ENCODE measurements at regions not wholly inside any gene's neighbourhood (a gene's known extent, or its start where the extent isn't known, plus 50 kb on each side); places are given as distances from the start of the nearest gene placed in this dataset.

DNA sequence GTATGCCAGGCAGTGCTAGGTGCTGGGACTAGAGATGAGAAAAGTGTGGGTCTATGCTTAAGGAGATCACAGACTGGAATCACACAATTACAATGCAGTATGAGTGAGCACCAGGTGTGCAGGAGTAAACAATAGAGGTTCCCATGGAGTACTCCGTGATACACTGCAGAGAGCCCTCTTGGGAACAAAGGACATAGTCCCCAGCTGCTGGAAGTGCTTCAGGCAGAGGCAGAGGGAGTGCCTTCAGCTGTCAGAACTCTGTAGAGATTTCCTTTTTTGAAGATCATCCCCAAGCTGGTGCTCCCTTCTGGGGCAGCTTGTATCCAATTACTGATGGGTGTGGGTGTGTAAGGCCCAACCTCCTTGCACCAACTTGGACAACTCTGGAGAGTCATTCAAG lies 143.5 kb upstream of the PLET1 start:
- no peak for DNase-seq

GRCh38 chr11:112408517-112408916 lies 147.9 kb upstream of the PLET1 start:
- no peak for DNase-seq

DNA sequence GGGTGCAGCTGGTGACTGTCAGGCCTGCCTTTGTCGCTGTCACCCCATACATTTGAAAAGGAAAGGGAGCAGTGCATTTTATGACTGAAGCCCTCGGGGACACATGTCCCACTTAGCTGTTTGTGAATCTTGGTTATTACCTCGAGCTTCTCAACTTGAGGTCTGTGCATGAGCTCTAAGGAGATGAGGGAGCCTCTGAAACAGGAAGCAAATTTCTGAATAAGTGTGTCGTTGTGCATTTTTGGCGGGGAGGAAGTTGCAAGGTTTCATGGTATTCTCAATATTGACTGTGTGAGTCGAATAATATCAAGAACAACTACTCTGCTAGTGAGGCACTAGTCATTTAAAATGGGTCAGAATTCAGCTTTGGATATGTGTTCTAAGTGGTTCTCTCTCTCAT lies 149.7 kb upstream of the PLET1 start:
- no peak for DNase-seq

DNA sequence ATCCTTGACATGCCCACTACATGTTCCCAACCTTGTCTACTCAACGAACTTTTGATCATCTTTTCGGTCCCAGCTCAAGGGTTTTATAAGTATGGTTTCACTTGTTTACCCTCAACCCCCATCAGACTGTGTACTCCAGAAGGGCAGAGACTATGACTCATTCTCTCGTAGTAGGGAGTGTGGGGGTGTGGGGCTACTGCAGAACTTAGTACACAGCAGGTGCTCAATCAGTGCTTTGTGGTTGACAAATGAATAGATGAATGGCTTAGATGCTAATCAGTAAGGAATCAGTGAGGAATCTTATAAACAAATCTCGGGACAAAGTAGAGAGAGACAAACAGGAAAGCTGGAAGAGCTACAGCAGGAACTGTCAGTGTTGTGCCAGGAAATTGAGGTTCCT lies 151.7 kb upstream of the PLET1 start:
- DNase-seq: no peak

DNA sequence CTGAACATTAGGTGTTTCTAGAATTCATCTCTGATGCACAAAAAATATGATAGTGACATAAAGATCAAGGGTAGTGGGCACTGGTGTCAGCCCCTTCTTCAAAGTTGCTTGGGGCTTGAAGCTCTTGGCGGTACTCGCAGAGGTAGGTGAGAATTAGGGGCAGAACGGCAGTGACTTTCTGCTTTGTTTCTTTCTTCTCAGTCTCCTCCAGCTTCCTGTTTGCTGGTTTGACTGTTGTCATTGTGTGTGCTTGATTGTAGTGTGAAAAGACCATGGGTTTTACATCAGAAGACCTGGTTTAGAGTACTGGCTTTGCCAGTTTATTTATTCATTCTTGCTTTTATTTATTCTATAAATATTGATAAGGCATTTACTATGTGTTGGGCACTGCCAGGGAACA lies 156.7 kb upstream of the PLET1 start:
- no peak for DNase-seq

DNA sequence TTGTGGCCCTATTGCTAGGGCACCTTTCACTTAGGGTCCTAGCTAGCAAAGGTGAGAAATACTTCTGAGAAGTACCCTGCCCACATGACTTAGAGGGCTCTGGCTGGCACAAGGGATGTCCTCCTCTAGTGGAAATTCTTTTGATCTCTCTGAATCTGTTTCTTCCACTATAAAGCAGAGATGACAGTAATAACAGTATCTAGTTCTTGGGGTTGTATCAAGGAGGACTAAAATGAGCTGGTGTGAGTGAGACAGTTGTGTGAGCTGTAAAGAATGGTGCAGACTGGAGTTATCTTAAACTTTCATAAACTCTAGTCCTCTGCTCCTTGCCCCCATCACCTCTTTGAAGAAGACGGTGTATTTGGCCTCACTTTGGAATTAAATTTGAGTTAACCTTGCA lies 157.8 kb upstream of the PLET1 start:
- no peak for DNase-seq

GRCh38 chr11:112421879-112422278 lies 161.2 kb upstream of the PLET1 start:
- DNase-seq: no peak

DNA sequence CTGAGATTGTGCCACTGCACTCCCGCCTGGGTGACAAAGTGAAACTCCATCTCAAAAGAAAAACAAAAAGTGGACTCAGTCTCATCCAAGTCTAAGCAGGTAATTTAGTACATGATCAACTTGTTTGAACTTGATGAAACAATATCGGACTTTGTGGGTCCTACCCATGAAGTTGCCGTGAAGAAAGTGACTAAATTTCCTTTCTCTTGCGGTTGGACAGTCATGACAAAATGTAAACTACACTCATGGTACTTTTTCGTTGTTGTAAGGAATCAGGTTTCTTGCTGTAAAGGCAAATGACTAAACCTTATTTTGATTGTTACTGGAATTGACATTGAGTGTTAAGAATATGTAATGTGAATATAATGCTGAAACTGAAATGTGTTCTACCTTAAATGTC lies 164.5 kb upstream of the PLET1 start:
- DNase-seq: no peak

DNA sequence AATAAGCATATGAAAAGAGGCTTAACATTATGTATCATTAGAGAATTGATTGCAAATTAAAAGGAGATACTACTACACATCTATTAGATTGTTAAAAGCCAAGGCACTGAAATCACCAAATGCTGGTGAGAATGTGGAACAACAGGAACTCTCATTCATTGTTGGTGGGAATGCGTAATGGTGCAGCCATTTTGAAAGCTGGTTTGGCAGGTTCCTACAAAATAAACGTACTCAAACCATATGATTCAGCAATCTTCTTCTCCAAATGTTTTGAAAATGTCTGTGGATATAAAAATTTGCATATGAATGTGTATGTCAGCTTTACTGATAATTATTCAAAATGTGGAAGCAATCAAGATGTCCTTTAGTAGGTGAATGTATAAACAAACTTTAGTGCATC lies 176.4 kb upstream of the PLET1 start:
- no peak for DNase-seq

- DNase-seq: no peak
Observed at GRCh38 chr11:112439614-112440013, 179.0 kb upstream of the PLET1 start.

DNA sequence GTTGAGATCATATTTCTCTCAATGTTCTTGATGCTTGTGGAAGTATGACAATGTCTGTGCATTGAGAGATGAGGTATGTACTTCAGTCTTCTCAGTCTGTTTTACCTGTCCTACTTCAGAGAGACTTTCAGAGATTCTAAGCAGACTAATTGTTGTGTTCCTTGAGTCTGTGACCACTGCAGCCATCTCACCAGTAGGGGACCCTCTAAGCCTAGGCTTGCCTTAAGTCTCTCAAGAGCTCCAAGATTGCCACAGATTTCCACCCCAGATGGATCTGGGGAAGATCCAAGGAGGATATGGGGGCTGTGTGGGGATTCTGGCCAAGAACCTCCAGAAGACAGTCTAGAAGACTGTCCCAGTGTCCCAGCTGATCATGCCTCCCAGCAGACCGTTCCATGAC lies 179.9 kb upstream of the PLET1 start:
- DNase-seq: no peak

DNA sequence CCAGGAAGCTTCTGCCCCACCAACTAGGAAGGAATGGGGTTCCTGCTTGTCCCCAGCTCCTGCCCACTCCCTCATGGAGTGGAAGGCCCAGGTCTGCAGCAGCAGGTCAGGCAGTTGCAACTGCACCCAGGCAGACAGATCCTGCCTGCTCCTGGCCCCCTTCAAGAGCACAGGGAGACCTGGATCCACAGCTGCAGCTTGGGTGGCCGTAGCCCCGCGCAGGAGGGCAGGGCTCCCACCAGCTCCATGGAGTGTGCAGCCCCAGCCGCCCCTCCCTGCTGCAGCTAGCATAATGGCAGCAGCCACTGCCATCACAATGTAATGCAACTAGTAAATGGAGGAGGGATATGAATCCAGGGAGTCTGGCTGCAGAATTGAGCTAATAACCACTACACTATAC lies 187.5 kb upstream of the PLET1 start:
- DNase-seq: no peak

DNA sequence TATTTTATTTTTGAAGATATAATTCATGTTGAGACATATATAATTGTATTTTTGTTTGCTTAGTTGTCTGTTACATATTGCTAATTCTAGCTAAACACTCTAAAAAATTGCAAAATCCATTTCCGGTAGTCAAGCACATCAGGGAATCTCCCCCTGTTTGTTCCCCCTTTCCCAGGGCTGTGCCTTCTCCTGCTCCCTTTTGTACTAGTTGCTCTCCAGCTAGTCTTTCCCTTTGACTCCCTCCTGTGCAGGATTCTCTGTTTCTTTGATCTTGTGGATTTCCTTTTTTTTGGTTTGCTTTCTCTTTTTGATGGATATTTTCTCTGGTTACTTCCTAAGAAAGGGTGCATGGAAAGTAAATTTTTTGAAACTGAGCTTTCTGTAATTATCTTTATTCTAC lies 188.1 kb upstream of the PLET1 start:
- no peak for DNase-seq

GRCh38 chr11:112451250-112451649 lies 190.6 kb upstream of the PLET1 start:
- no peak for DNase-seq

- DNase-seq: peak; percentile 70
Observed at GRCh38 chr11:112453601-112454577, 193.2 kb upstream of the PLET1 start.

DNA sequence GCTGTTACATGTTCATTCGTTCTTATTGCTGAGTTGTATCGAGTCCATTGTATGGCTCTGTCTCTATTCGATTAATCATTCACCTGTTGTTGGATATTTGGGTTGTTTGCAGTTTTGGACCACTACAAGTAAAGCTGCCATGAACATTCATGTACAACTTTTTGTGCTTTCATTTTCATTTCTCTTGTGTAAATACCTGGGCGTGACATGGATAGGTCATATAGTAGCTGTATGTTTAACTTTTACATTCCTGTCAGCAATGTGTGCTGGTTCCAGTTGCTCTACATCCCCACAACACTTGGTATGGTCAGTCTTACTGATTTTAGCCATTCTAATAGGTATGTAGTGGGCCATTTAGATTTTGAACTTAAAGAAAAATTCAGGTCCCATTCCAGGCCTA lies 194.2 kb upstream of the PLET1 start:
- DNase-seq: no peak

DNA sequence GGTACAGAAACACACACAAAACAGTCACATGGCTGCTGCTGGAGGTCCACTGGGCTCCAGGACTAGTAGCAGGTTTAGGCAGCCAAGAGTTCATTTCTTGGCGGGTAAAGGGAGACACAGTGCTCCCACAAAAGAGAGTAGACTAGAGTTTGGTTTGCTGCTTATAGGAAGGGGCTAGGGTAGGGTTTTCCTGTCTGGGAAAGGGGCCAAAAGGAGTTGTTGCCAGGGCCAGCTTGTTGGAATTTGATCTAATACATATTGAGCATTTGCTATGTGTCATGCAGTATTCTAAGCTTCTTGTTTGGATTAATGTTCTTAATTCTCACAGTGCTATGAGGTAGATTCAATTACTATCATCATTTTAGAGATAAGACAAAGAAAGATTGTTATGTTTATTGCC lies 195.1 kb upstream of the PLET1 start:
- no peak for DNase-seq

DNA sequence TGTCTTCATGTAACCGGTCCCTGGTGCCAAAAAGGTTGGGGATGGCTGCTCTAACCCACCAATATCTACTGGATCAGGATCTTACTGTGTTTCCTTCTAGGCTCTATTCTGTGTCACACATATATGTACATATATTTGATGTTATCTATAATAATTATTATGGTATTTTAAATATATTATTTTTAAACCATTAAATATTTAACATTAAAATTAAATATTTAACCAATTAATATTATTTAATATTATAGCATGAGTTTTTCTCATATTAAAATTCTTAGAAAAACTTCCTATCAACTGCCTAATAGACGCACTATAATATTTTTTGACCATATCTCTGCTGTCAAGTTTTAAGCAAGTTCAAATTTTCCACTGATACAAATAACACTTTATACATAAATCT lies 196.9 kb upstream of the PLET1 start:
- DNase-seq: no peak

DNA sequence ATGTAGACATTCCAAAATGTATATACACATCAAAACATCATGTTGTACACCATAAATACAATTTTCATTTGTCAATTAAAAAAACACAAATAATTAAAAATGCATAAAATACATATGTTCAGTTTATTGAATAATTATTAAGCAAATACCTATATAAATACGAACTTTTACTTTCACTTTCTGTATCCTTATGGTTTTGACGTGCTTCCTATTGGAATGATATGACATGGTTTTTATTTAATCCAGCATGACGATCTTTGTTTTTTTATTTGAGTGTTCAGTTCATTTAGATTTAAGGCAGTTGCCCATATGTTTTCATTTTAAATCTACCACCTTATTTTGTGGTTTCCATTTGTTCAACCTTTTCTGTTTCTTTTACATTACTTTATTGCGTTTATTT lies 198.3 kb upstream of the PLET1 start:
- DNase-seq: no peak

GRCh38 chr11:112460141-112460540 lies 199.5 kb upstream of the PLET1 start:
- DNase-seq: no peak

DNA sequence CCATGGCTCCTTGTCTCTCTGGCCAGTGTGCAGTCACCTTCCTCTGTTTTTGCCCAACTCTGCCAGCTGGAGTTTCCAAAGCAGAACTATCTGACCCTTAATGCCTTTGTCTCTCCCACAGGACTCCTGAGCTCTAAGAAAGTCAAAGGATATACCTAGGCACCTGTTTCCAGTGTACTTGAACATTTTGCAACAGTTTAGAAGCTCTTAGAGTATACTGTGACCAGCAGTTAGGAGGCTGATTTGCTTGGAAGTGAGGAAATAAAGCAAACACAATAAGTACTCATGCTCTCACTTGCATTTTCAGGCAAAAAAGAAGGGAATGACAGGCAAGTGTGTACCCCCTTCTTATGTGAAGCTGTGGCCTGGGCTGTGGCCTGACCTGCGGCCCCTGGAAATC lies 204.3 kb upstream of the PLET1 start:
- no peak for DNase-seq

DNA sequence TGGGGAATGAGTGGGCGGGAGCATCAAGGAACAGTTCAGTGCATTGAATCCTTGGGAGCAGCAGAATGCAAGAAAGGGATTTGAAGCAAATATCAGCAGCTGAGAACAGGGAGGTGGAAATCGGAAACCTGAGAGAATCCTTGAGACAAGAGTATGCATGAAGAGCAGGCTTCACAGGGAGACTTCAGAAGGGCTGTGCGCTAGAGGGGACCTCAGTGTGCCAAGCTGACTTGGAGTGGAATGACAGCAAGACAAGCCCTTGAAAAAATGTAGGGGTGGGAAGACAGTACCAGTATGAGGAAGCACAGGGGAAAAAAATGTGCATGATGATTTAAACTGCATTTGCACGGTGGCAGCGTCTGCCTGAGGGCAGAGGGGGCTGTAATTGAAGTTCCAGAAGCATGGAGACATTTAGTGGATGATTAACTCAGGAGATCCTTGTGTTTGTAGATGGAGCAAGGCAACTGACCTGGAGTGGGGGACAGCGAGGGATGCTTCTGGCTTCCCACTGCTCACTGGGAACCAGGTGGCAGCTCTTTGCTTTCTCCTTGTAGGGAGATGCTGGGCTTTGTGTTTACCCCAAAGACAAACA lies 204.9 kb upstream of the PLET1 start:
- DNase-seq: no peak

DNA sequence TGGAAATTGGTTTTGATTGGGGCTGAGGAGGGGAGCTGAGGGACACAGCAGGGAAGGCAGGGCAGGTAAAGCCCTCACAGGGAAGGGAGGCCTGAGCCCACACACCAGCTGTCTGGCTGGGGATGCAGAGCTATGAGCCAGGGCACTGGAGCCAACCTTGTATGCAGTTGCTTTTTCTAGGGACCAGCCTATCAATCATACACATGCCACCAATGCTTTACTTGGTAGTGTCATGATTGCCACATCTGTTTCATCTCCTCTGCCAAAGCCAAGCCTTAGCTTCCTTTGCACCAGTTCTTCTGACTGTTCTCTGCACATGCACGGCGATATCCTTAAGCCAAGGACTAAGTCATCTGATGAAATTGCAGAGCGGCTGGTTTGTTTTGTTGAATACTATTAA lies 207.1 kb upstream of the PLET1 start:
- DNase-seq: no peak

DNA sequence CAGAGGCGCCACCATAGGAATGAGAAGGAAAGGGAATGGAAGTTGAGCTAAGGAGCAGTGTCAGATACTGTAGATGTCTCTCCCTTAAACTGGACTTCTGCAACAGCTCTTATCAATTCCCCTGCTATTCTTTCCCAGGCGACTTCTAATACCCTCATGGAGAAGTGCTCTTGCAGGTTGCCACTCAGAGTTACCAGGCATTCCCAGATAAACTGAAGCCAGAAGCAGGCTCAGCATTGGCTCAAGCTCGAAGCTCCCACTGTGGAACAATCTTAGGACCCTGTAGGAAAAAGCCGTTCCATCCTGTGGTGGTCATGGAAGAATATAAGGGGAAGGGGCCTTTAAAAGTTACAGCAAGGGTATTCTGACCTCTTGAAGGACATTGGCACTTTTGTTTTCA lies 208.7 kb upstream of the PLET1 start:
- DNase-seq: no peak

GRCh38 chr11:112470355-112470754 lies 209.7 kb upstream of the PLET1 start:
- no peak for DNase-seq

Measured in activated effector memory CD4-positive, alpha-beta T cell treated with anti-CD3 and anti-CD28 coated beads, Interleukin-2, amount 50 U/mL, for 16 hours (primary cell).